ENCODE measurements at regions not wholly inside any gene's neighbourhood (a gene's known extent, or its start where the extent isn't known, plus 50 kb on each side); places are given as distances from the start of the nearest gene placed in this dataset.

DNA sequence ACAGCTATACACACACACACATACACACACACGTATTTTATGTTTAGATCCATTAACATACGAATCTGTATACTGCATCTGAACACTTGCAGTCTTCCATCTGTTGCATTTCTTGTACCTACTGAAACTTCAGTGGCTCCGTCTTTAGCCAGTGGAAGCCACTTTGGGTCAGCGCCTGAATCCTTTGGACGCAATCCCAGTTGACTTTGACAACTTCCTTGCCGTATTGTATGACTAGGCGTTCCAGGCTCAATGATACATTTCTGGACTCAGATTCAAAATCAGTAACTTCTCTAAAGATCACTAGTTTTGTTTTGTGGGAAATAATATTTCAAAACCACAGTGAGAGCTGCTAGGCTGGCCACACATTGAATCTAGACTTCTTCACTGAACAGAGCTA is 101.5 kb upstream of the GPC1 start:
- Histone ChIP-seq H3K9me3 (ENCODE audit: low read depth) (no peaks in the 10 kb centered on the region), H3K4me2 (no peak overlapping the region)

DNA sequence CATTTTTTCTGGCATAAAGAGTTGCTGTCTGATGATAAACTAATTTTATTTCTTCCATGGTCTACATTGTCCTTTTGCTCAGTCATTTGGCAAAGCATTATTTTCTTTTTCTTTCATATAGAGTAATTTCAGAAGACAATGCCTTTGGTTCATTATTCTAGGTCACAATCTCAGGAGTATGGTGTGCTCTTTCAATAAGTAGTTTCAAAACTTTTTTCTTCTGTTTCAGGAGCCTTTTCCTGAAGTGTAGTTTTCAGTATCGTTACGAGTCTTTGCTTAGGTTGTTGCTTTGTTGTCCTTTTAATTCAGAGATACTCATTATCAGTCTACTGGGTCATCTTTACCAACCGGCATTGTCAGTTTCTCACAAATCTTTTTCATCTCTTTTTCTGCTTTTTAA is 100.4 kb upstream of the GPC1 start:
- no peak overlapping the region for H3K27ac ChIP-seq
- TF ChIP-seq EZH2 (IDR thresholded peaks at IDR 0.05): no peak
- TF ChIP-seq, protein P1, sequence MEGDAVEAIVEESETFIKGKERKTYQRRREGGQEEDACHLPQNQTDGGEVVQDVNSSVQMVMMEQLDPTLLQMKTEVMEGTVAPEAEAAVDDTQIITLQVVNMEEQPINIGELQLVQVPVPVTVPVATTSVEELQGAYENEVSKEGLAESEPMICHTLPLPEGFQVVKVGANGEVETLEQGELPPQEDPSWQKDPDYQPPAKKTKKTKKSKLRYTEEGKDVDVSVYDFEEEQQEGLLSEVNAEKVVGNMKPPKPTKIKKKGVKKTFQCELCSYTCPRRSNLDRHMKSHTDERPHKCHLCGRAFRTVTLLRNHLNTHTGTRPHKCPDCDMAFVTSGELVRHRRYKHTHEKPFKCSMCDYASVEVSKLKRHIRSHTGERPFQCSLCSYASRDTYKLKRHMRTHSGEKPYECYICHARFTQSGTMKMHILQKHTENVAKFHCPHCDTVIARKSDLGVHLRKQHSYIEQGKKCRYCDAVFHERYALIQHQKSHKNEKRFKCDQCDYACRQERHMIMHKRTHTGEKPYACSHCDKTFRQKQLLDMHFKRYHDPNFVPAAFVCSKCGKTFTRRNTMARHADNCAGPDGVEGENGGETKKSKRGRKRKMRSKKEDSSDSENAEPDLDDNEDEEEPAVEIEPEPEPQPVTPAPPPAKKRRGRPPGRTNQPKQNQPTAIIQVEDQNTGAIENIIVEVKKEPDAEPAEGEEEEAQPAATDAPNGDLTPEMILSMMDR (IDR thresholded peaks at IDR 0.05): no peak
- TF ChIP-seq EZH2phosphoT487 (IDR thresholded peaks at IDR 0.05): no peak
- no peaks in the 10 kb centered on the region for H3F3A ChIP-seq (ENCODE audit: low read depth)
- H3K9ac ChIP-seq: no peak overlapping the region
- Mint-ChIP-seq H3K27me3 (ENCODE audit: insufficient read depth, low read depth) (peaks cover 2% of the 10 kb centered on the region), H3K27ac (no peak overlapping the region), H3K4me1 (peaks cover 4% of the 10 kb centered on the region), H3K9me3 (peaks cover 6% of the 10 kb centered on the region), H3K36me3 (no peaks in the 10 kb centered on the region), H3K4me3 (no peak overlapping the region)
- no peak overlapping the region for H2AFZ ChIP-seq (replicated peaks)
- H3K36me3 ChIP-seq: no peaks in the 10 kb centered on the region
- no peaks in the 10 kb centered on the region for H3K9me3 ChIP-seq (ENCODE audit: low read depth)
- DNase-seq (ENCODE audit: low spot score): no peak
- H3K4me1 ChIP-seq: no peaks in the 10 kb centered on the region
- peaks cover 6% of the 10 kb centered on the region for H3K27me3 ChIP-seq
- no peak overlapping the region for H3K4me2 ChIP-seq
- H4K20me1 ChIP-seq (ENCODE audit: low read depth): no peaks in the 10 kb centered on the region
- H3K4me3 ChIP-seq: no peak overlapping the region
- H3K79me2 ChIP-seq (ENCODE audit: low read depth): no peaks in the 10 kb centered on the region

More for the DNA sequence above, 101.5 kb upstream of the GPC1 start:
- TF ChIP-seq EZH2 (IDR thresholded peaks at IDR 0.05): no peak
- TF ChIP-seq, protein P1 (IDR thresholded peaks at IDR 0.05): no peak
- no peak for TF ChIP-seq EZH2phosphoT487 (IDR thresholded peaks at IDR 0.05)
- no peaks in the 10 kb centered on the region for H4K20me1 ChIP-seq (ENCODE audit: low read depth)
- H3K4me1 ChIP-seq: no peaks in the 10 kb centered on the region
- peaks cover 6% of the 10 kb centered on the region for H3K27me3 ChIP-seq
- no peak overlapping the region for H3K27ac Mint-ChIP-seq
- H3K4me1 Mint-ChIP-seq: peaks cover 4% of the 10 kb centered on the region
- peaks cover 2% of the 10 kb centered on the region for H3K27me3 Mint-ChIP-seq (ENCODE audit: insufficient read depth, low read depth)
- no peak overlapping the region for H3K27ac ChIP-seq
- H3K4me3 Mint-ChIP-seq: no peak overlapping the region
- no peaks in the 10 kb centered on the region for H3F3A ChIP-seq (ENCODE audit: low read depth)
- H3K9ac ChIP-seq: no peak overlapping the region
- no peaks in the 10 kb centered on the region for H3K36me3 ChIP-seq
- H2AFZ ChIP-seq (replicated peaks): no peak overlapping the region
- no peak for DNase-seq (ENCODE audit: low spot score)
- no peak overlapping the region for H3K4me3 ChIP-seq
- H3K79me2 ChIP-seq (ENCODE audit: low read depth): no peaks in the 10 kb centered on the region
- H3K36me3 Mint-ChIP-seq: no peaks in the 10 kb centered on the region
- peaks cover 6% of the 10 kb centered on the region for H3K9me3 Mint-ChIP-seq

DNA sequence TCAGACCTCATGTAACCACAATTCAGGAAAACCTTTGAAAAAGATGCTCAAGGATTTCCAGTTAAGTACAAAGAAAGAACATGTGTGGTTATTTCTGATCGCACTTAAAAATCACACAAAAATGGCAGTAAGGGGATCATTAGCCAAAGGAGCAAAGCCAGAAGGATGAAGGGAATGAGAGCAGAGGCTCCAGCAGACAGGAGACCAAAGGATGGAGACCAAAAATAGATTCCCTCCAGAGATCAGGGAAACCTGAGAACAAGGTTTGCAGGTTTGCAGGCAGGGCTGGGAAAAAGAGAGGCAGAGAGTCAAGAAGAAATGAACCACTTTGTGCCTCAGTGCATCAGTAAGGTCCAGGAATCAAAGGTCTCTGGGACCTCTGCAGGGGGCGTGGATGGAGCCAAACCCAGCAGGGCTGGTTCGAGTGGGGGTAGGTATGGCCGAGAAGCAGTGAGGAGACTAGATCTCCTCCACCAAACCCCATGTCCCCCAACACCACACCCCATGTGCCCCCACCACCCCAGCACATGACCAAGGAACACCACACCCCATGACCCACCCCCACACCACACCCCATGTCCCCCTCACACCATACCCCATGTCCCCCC is 98.5 kb upstream of the GPC1 start:
- Mint-ChIP-seq H3K4me3 (no peak overlapping the region), H3K36me3 (no peaks in the 10 kb centered on the region), H3K27ac (no peak overlapping the region), H3K9me3 (peaks cover 6% of the 10 kb centered on the region), H3K4me1 (peaks cover 4% of the 10 kb centered on the region), H3K27me3 (ENCODE audit: insufficient read depth, low read depth) (peaks cover 2% of the 10 kb centered on the region)
- no peak overlapping the region for H3K4me2 ChIP-seq
- no peaks in the 10 kb centered on the region for H3K36me3 ChIP-seq
- H2AFZ ChIP-seq (replicated peaks): no peak overlapping the region
- no peaks in the 10 kb centered on the region for H3K9me3 ChIP-seq (ENCODE audit: low read depth)
- H3F3A ChIP-seq (ENCODE audit: low read depth): no peaks in the 10 kb centered on the region
- H3K9ac ChIP-seq: no peak overlapping the region
- TF ChIP-seq, protein P1 (IDR thresholded peaks at IDR 0.05): no peak
- no peak for TF ChIP-seq EZH2phosphoT487 (IDR thresholded peaks at IDR 0.05)
- TF ChIP-seq EZH2 (IDR thresholded peaks at IDR 0.05): no peak
- DNase-seq (ENCODE audit: low spot score): no peak
- H3K27me3 ChIP-seq: no peaks in the 10 kb centered on the region
- no peak overlapping the region for H3K27ac ChIP-seq
- H3K4me1 ChIP-seq: no peaks in the 10 kb centered on the region
- H3K79me2 ChIP-seq (ENCODE audit: low read depth): no peaks in the 10 kb centered on the region
- H4K20me1 ChIP-seq (ENCODE audit: low read depth): no peaks in the 10 kb centered on the region
- no peak overlapping the region for H3K4me3 ChIP-seq
